PC-3 (cell line): ENCODE measurements at regions not wholly inside any gene's neighbourhood (a gene's known extent, or its start where the extent isn't known, plus 50 kb on each side); places are given as distances from the start of the nearest gene placed in this dataset.

ENCODE experiments used
- ATAC-seq: fragments of 200-7000 bp; cut with Tn5 transposase; 2 replicates; pipeline ENCODE4 v1.9.1; 2020; ENCODE audit warnings: mild to moderate bottlenecking, moderate library complexity
- BruUV-seq: library from RNA; stranded (reverse); fragments of 400-500 nt; replicated peaks from 2 replicates; lab custom pipeline; 2021; lab: Mats Ljungman, UMichigan
- CTCF ChIA-PET: fragments of 300-600 bp; sonication (Branson Sonifier 250); formaldehyde crosslinking; loops from one replicate; lab custom pipeline; 2022; ENCODE audit warnings: antibody characterized with exemption; lab: Charles Lee
- POLR2A ChIA-PET: fragments of 300-600 bp; sonication (Branson Sonifier 250); formaldehyde crosslinking; loops from one replicate; lab custom pipeline; 2022; ENCODE audit warnings: antibody characterized with exemption; ENCODE audit not compliant: unreplicated experiment; lab: Charles Lee
- DNase-seq: peaks from one replicate; pipeline ENCODE4 v3.0.0-alpha.2; 2015
- H2AFZ ChIP-seq: fragments of 300-600 bp; sonication (generic); 2 replicates; pipeline ENCODE4 v1.6.0; 2016; ENCODE audit warnings: antibody characterized with exemption, low read length
- H3F3A ChIP-seq: fragments of 300-600 bp; sonication (generic); one replicate; pipeline ENCODE4 v1.6.0; 2017; ENCODE audit warnings: antibody characterized with exemption, low read length, control low read depth, mild to moderate bottlenecking; ENCODE audit not compliant: unreplicated experiment
- H3K27ac ChIP-seq: fragments of 300-600 bp; sonication (generic); 2 replicates; pipeline ENCODE4 v1.5.1; 2016; ENCODE audit warnings: mild to moderate bottlenecking, low read length
- H3K27me3 ChIP-seq: fragments of 300-600 bp; sonication (generic); 2 replicates; pipeline ENCODE4 v1.6.1; 2016; ENCODE audit warnings: low read length, mixed read lengths
- H3K36me3 ChIP-seq: fragments of 300-600 bp; sonication (generic); 2 replicates; pipeline ENCODE4 v1.6.1; 2016; ENCODE audit warnings: low read depth, mixed run types, low read length, mixed read lengths
- H3K4me1 ChIP-seq: fragments of 300-600 bp; sonication (generic); 2 replicates; pipeline ENCODE4 v1.5.1; 2016; ENCODE audit warnings: low read length; ENCODE audit not compliant: insufficient read depth
- H3K4me2 ChIP-seq: fragments of 300-600 bp; sonication (generic); 2 replicates; pipeline ENCODE4 v1.6.0; 2016; ENCODE audit warnings: low read length
- H3K4me3 ChIP-seq: fragments of 300-600 bp; sonication (generic); 2 replicates; pipeline ENCODE4 v1.5.1; 2016; ENCODE audit warnings: mild to moderate bottlenecking, low read length, mixed read lengths
- H3K79me2 ChIP-seq: fragments of 300-600 bp; sonication (generic); 2 replicates; pipeline ENCODE4 v1.6.1; 2017; ENCODE audit warnings: low read length, mixed read lengths
- H3K9ac ChIP-seq: fragments of 300-600 bp; sonication (generic); 2 replicates; pipeline ENCODE4 v1.6.0; 2016; ENCODE audit warnings: mild to moderate bottlenecking, low read length
- H3K9me2 ChIP-seq: fragments of 300-600 bp; sonication (generic); replicated peaks from 2 replicates; pipeline ENCODE4 v1.6.1; 2016; ENCODE audit warnings: mixed run types, low read length, mixed read lengths
- H3K9me3 ChIP-seq: fragments of 300-600 bp; sonication (generic); 2 replicates; pipeline ENCODE4 v1.6.1; 2016; ENCODE audit warnings: low read length, mixed read lengths
- H4K20me1 ChIP-seq: fragments of 300-600 bp; sonication (generic); 2 replicates; pipeline ENCODE4 v1.6.1; 2016; ENCODE audit warnings: low read length, mixed read lengths
- EZH2 ChIP-seq: fragments of 300-600 bp; sonication (generic); IDR thresholded peaks from one replicate; pipeline ENCODE4 v1.6.1; 2017; ENCODE audit warnings: antibody characterized with exemption, mild to moderate bottlenecking, low read length; ENCODE audit not compliant: unreplicated experiment
- EZH2phosphoT487 ChIP-seq: fragments of 300-600 bp; sonication (generic); IDR thresholded peaks from 2 replicates; pipeline ENCODE4 v1.6.1; 2018; ENCODE audit warnings: mild to moderate bottlenecking, antibody characterized with exemption, low read length, borderline replicate concordance
- intact Hi-C: fragments of 100-400 bp; cut with micrococcal nuclease; formaldehyde crosslinking; loops from 2 replicates; pipeline ENCODE4 v1.9.0; 2023
- TF ChIP-seq, protein P1 (sequence below): fragments of 300-600 bp; sonication (generic); conservative IDR thresholded peaks from 2 replicates; pipeline ENCODE4 v1.5.1; 2017; ENCODE audit warnings: antibody characterized with exemption, low read depth, mild to moderate bottlenecking, low read length

DNA sequence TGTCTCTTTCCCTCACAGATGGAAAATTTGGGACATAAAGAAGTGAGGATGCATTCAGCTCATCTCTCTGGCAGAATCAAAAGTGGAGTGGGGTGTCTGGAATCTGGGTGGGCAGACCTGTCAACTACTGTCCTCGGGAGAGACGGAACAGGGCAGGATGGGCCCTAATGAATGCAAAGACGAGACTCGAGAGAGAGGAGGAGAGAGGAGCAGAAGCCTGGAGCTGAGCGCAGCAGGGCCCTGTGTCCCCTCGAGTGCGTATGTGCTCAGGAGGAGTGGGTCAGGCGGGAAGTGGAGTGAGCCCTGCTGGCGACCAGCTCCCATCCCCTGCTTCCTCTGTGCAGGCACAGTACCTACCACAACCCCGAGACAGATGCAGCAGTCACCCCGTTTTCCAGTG, 78.9 kb downstream of the TEX29 start:
- no peaks in the 10 kb centered on the region for H3K36me3 ChIP-seq
- BruUV-seq = no TSS peak
- H3K27me3 ChIP-seq = peaks cover 64% of the 10 kb centered on the region
- ChIA-PET POLR2A (no interaction called here), CTCF (no interaction called here)
- DNase-seq = no peak
- no peaks in the 10 kb centered on the region for H3K79me2 ChIP-seq
- no peaks in the 10 kb centered on the region for H3K9me3 ChIP-seq
- H3F3A ChIP-seq = no peaks in the 10 kb centered on the region
- H3K27ac ChIP-seq = no peak overlapping the region
- H2AFZ ChIP-seq = no peak overlapping the region
- no peak for ATAC-seq
- no peaks in the 10 kb centered on the region for H3K4me1 ChIP-seq
- intact Hi-C loops = no loop called here
- no peak overlapping the region for H3K9ac ChIP-seq
- no peak for TF ChIP-seq EZH2phosphoT487
- no peak for TF ChIP-seq EZH2
- TF ChIP-seq, protein P1, sequence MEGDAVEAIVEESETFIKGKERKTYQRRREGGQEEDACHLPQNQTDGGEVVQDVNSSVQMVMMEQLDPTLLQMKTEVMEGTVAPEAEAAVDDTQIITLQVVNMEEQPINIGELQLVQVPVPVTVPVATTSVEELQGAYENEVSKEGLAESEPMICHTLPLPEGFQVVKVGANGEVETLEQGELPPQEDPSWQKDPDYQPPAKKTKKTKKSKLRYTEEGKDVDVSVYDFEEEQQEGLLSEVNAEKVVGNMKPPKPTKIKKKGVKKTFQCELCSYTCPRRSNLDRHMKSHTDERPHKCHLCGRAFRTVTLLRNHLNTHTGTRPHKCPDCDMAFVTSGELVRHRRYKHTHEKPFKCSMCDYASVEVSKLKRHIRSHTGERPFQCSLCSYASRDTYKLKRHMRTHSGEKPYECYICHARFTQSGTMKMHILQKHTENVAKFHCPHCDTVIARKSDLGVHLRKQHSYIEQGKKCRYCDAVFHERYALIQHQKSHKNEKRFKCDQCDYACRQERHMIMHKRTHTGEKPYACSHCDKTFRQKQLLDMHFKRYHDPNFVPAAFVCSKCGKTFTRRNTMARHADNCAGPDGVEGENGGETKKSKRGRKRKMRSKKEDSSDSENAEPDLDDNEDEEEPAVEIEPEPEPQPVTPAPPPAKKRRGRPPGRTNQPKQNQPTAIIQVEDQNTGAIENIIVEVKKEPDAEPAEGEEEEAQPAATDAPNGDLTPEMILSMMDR = no peak
- H4K20me1 ChIP-seq = no peaks in the 10 kb centered on the region
- H3K4me3 ChIP-seq = no peak overlapping the region
- no peaks in the 10 kb centered on the region for H3K9me2 ChIP-seq
- no peak overlapping the region for H3K4me2 ChIP-seq

DNA sequence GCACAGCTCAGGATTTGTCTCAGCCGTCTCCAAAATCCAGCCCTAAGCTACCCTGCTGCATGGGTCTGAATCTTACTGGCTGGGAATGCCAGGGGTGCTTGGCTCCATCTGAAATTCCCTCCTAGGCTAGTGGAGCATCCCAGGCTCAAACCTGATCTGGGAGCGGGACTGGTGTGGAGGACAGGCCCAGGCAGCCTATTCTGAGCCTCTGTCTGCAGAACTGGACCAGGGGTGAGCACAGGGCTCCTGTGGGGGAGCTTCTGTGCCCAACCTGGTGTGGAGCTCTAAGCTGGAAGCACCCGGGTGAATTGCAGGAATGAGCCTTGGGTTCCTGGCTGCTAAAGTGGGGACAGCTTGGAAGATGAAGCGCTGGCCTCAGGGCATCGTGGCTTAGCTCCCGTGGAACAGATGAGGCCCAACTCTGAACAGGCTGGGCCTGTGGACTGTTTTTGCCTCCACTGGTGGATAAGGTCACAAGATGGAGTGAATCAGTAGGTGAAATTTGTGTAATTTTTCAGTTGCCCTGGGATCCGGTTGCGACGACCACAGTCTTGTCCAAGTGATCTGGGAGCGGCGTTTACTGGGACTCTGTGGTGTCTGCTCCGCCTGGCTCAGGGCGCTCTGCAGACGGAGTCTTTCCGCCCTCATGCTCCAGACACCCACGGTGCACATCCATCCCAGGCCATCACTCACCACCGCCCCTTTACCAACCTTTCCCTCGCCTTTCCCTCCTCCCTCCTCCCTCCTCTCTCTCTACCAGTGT, 79.5 kb downstream of the TEX29 start:
- H3K4me3 ChIP-seq = no peak overlapping the region

DNA sequence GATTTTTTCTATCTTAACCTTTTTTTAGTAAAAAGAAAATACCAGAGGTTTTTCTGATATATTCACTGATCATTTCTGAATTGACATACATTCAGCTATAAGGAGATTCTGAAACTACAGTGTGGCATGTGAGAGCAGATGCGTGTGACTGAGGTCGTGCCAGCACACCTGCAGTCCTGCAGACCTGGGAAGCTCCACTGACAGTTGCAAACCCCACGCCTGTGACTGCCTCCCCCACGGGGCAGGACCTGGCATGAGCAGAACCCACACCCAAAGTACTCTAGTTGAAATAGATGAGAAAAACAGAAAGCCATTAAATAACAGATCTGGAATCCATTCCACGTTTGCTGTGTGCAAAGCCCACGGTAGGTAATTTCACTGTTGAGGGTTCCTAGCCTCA, 80.7 kb downstream of the TEX29 start:
- no peaks in the 10 kb centered on the region for H3K4me1 ChIP-seq
- intact Hi-C loops = no loop called here
- H3K27me3 ChIP-seq = peaks cover 66% of the 10 kb centered on the region
- H3F3A ChIP-seq = no peaks in the 10 kb centered on the region
- DNase-seq (no peak), ATAC-seq (no peak)
- no peaks in the 10 kb centered on the region for H3K9me3 ChIP-seq
- no peaks in the 10 kb centered on the region for H3K79me2 ChIP-seq
- no peak overlapping the region for H3K27ac ChIP-seq
- H3K4me2 ChIP-seq = no peak overlapping the region
- TF ChIP-seq EZH2 = no peak
- TF ChIP-seq, protein P1 = no peak
- TF ChIP-seq EZH2phosphoT487 = no peak
- H3K9me2 ChIP-seq = no peaks in the 10 kb centered on the region
- BruUV-seq = no TSS peak
- H3K9ac ChIP-seq = no peak overlapping the region
- ChIA-PET POLR2A (no interaction called here), CTCF (no interaction called here)
- no peaks in the 10 kb centered on the region for H4K20me1 ChIP-seq
- H2AFZ ChIP-seq = no peak overlapping the region
- H3K36me3 ChIP-seq = no peaks in the 10 kb centered on the region
- H3K4me3 ChIP-seq = no peak overlapping the region

More for the DNA sequence above, 79.5 kb downstream of the TEX29 start:
- Histone ChIP-seq H3K36me3 (no peaks in the 10 kb centered on the region), H3K4me2 (no peak overlapping the region), H3K4me1 (no peaks in the 10 kb centered on the region), H3F3A (no peaks in the 10 kb centered on the region), H2AFZ (no peak overlapping the region), H3K27ac (no peak overlapping the region), H4K20me1 (no peaks in the 10 kb centered on the region), H3K79me2 (no peaks in the 10 kb centered on the region), H3K27me3 (peaks cover 67% of the 10 kb centered on the region), H3K9me3 (no peaks in the 10 kb centered on the region), H3K9me2 (no peaks in the 10 kb centered on the region), H3K9ac (no peak overlapping the region)
- TF ChIP-seq EZH2 = no peak
- TF ChIP-seq, protein P1 = no peak
- TF ChIP-seq EZH2phosphoT487 = no peak
- intact Hi-C loops = no loop called here
- DNase-seq = no peak
- no TSS peak for BruUV-seq
- ChIA-PET POLR2A (no interaction called here), CTCF (no interaction called here)
- no peak for ATAC-seq
